HL-60 (cell line): ENCODE measurements at regions not wholly inside any gene's neighbourhood (a gene's known extent, or its start where the extent isn't known, plus 50 kb on each side); places are given as distances from the start of the nearest gene placed in this dataset.

Source experiments
- GABPA ChIP-seq: IDR thresholded peaks from 2 replicates; pipeline ENCODE4 v1.6.1; 2012; ENCODE audit warnings: low read depth
- TF ChIP-seq, protein P1 (sequence below): IDR thresholded peaks from one replicate; pipeline ENCODE4 v1.5.1; 2011; ENCODE audit warnings: low read length, control low read depth, inconsistent platforms; ENCODE audit not compliant: insufficient read depth
- TF ChIP-seq, protein P2 (sequence below): IDR thresholded peaks from 2 replicates; pipeline ENCODE4 v1.6.1; 2012; ENCODE audit warnings: low read depth; ENCODE audit not compliant: insufficient replicate concordance

DNA sequence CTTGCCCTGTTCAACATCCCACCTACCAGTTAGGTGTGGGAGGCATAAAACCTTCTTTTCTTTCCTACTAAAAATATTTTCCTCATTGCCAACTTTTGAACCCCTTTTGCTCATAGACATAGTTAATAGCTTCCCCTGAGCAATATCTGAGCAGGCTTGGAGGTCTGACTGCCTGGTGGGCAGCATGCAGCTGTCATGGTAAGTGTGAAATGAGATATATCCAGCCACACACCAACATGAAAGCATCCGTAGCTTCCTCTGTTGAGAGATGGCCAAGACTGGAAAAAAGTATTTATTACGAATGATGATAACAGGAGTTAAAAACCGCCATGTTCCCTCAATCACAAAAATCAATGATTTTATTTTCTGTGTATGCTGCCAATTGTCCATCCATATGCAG, 190.1 kb downstream of the TMEM38B start:
- TF ChIP-seq, protein P1, sequence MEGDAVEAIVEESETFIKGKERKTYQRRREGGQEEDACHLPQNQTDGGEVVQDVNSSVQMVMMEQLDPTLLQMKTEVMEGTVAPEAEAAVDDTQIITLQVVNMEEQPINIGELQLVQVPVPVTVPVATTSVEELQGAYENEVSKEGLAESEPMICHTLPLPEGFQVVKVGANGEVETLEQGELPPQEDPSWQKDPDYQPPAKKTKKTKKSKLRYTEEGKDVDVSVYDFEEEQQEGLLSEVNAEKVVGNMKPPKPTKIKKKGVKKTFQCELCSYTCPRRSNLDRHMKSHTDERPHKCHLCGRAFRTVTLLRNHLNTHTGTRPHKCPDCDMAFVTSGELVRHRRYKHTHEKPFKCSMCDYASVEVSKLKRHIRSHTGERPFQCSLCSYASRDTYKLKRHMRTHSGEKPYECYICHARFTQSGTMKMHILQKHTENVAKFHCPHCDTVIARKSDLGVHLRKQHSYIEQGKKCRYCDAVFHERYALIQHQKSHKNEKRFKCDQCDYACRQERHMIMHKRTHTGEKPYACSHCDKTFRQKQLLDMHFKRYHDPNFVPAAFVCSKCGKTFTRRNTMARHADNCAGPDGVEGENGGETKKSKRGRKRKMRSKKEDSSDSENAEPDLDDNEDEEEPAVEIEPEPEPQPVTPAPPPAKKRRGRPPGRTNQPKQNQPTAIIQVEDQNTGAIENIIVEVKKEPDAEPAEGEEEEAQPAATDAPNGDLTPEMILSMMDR: no peak
- TF ChIP-seq, protein P2, sequence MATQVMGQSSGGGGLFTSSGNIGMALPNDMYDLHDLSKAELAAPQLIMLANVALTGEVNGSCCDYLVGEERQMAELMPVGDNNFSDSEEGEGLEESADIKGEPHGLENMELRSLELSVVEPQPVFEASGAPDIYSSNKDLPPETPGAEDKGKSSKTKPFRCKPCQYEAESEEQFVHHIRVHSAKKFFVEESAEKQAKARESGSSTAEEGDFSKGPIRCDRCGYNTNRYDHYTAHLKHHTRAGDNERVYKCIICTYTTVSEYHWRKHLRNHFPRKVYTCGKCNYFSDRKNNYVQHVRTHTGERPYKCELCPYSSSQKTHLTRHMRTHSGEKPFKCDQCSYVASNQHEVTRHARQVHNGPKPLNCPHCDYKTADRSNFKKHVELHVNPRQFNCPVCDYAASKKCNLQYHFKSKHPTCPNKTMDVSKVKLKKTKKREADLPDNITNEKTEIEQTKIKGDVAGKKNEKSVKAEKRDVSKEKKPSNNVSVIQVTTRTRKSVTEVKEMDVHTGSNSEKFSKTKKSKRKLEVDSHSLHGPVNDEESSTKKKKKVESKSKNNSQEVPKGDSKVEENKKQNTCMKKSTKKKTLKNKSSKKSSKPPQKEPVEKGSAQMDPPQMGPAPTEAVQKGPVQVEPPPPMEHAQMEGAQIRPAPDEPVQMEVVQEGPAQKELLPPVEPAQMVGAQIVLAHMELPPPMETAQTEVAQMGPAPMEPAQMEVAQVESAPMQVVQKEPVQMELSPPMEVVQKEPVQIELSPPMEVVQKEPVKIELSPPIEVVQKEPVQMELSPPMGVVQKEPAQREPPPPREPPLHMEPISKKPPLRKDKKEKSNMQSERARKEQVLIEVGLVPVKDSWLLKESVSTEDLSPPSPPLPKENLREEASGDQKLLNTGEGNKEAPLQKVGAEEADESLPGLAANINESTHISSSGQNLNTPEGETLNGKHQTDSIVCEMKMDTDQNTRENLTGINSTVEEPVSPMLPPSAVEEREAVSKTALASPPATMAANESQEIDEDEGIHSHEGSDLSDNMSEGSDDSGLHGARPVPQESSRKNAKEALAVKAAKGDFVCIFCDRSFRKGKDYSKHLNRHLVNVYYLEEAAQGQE: no peak
- TF ChIP-seq GABPA: no peak
